GM21723 (cell line): ENCODE measurements at regions not wholly inside any gene's neighbourhood (a gene's known extent, or its start where the extent isn't known, plus 50 kb on each side); places are given as distances from the start of the nearest gene placed in this dataset.
"Not testable (repeated sequence)": the region's sequence is repeated elsewhere in the genome, so short reads cannot be mapped to it uniquely, and the experiment has no call there.

Experiments
- ATAC-seq: cut with Tn5 transposase; IDR thresholded peaks from one replicate; pipeline ENCODE4 v1.9.1; 2021; ENCODE audit warnings: mild to moderate bottlenecking, moderate library complexity; ENCODE audit not compliant: unreplicated experiment

DNA sequence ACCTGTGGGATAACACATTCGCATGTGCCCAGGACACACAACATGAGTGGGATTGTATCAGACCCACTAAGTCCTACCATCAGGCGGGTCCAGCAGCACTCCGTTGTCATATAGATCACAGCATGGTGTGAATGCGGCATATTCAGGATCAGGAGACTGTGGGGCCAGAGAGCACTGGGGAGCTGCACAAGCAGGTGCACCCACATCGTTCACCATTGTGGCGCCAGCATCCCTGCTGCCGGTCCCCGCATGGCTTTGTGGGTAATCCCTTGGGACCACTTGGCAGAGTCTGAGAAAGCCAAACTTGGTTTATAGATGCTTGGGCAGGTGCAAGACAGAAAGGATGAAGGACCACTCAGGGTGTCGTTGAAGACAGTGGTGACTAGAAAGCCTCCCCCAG is 201.6 kb upstream of the B3GAT1 start:
- no peak for ATAC-seq

DNA sequence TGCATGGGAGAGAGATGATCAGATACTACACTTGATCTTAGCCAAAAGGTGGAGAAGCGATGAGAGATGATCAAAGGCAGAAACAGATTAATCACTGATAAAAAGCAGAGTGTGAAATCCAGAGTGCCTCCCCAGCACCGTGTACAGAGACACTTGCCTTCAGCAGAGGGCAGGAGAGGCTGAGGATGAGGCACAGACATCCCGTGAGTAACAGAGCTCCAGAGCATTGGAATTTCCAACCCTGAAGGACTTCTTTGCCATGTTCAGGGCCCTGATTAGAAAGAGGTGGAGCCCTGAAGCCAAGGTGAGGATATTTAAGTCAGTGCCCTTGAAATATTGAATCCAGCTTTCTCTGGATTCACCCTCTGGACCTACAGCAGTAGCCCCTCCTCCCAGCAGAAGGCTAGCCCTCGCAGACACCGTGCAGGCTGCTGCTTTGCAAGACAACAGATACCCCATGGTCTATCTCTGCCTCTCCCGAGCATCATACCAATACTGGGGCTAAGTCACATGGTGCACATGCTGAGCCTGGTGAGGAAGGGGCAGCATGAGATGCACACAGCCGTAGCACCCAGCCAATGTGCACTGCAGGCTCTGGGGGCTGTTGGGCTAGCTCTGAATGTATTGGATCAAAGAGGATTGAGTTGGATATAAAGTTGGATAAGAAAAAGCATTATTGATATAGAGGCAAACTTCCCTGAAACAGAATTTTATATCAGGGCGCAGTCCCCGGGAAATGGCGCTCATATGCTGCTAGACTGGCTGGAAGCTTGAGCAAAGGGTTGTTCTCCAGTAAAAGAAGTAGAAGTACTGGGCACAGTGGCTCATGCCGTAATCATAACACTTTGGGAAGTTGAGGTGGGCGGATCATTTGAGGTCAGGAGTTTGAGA is 200.3 kb upstream of the B3GAT1 start:
- ATAC-seq = no peak

DNA sequence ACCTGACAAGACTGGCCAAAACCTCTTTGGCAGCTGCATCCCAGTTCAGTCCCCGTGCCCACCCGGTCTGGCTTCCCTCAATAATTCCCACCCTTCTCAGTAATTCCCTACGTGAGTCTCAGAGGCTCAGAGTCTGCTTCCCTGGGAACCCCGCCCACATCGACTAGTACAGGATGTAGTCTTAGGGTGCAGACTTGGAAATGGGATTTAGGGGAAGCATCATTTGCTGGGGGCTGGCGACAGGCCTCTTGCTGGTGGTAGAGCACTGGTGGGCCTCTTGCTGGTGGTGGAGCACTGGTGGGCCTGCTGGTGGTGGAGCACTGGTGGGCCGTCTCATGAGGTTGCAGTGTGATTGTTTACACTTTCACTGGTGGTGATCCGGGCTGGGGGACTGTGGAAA is 199.5 kb upstream of the B3GAT1 start:
- ATAC-seq = no peak

DNA sequence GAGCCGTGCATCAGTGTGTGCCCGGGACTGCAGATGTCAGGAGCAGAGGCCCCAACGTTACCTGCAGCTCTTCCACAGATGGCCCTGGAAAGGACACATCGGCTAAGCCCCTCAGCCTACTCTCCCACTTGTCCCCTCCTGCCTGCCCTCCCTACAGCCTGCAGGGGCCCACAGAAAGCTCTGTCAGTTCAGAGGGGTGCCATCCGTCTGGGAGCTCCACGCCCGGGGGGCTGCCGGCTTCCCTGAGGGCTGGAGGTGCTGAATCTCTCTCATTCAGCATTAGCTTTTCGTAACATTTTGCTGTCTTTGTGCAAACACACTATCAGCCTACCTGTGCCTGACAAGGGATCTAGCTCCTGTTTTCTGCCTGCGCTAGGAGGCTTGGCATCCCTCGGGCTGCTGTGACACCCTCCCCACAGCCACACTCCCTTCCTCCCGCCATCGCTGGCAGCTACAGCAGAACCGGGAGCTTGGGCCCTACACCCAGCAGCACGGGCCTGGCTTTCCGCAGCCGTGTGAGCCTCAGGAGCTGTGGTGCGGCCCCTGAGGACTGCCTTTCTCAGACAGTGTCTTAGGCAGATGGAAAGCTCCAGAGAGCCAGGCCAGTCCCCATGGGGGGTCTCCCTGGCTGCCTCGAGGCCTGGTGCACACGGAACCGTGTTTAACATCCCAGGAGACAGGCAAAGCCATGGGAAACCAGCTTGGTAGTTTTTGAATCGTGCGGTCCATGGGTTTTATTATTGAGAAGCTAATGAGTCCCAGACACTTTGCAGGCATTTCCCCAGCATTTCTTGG is 198.3 kb upstream of the B3GAT1 start:
- ATAC-seq = no peak

DNA sequence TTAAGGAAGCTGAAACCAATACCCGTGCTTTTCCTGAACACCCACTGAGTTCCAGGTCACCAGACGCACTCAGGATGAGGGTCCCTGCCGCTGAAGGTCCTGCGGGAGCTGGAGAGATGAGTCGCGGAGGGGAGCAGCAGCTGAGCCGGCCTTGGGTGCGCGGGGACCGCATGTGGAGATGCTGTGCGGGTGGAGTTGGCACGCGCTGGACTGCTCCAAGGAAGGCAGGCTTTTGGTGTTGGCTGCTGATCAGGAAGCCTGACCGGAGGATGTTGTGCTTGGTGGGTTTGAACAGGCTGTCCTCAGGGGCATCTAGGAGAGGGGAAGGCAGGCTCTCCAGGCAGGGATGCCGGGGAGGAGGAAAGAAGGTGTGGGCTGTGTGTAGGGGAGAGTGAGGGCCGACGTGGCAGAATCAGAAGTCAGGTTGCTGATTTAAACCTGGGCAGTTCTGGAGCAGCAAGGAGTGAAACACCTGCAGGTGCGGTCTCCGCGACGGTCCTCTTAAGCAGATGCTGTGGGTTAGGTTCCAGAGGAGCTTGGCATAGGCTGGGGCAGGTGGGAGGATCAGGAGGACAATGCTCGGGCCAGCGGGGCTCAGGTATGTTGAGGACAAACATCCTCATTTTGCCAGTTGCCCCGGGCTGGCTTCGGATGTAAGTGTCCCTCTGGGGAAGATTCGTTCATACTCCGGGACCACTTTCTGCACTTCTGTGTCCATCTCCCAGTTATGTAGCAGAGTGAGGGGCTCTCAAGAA is 197.5 kb upstream of the B3GAT1 start:
- ATAC-seq = no peak

DNA sequence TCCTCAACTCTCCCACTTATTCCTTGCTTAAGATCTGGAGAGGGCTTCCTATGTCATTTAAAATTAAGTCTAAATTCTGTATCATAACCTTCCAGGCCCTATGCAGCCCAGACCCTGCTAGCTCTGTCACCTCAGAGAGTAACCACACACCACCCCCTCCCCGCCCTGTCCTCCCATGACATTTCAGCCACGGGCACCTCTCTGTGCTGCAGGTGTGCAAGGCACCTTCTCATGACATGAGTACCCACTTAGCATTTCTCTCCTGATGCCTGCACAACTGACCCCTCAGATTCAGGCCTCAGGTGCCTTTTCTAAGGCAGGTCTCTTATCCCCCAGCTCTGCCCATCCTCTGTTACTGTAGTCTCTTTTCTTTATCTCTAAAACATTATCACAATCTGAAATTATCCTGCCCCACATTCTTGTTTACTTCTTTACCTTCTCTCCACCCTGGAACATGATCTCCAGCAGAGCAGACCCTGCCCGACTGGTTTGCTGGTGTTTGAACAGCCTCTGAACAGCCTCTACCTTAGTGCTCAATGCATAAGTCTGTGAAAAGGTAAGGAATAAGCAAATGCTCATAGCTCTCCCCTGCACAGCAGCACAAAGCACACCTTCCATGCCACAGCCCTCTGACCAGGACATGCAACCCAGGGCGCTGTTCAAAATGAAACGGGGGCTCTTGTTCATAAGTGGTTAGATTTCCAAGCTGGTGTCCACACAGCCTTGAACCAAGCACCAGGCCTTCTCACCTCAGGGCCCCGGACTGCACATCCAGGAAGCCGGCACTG is 196.1 kb upstream of the B3GAT1 start:
- no peak for ATAC-seq

DNA sequence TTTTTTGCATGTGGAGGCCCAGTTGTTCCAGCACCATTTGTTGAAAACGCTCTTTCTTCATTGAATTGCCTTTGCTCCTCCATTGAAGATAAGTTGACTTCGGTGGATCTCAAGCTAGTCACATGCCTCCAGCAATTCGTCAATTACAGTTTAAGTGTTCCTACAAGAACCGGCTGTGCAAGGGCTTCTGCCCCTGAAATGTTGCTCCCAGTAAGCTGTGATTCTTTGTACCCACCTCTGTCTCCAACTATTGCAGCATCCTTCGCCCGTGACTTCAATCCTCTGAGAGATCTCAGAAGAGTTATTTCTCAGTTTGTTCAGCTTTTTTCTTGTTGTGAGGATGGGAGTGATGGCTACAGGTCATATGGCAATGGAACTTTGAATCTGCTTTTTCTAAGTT is 194.2 kb upstream of the B3GAT1 start:
- no peak for ATAC-seq

DNA sequence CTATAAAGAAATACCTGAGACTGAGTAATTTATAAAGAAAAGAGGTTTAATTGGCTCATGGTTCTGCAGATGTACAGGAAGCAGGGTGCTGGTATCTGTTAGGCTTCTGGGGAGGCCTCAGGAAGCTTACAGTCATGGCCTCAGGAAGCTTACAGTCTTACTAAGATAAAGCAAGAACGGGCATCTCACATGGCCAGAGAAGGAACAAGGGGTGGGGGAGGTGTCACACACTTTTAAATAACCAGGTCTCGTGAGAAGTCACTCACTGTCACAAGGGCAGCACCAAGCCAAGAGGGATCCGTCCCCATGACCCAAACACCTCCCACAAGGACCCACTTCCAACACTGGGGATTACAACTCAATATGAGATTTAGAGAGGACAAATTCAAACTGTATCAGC is 192.8 kb upstream of the B3GAT1 start:
- ATAC-seq = no peak

DNA sequence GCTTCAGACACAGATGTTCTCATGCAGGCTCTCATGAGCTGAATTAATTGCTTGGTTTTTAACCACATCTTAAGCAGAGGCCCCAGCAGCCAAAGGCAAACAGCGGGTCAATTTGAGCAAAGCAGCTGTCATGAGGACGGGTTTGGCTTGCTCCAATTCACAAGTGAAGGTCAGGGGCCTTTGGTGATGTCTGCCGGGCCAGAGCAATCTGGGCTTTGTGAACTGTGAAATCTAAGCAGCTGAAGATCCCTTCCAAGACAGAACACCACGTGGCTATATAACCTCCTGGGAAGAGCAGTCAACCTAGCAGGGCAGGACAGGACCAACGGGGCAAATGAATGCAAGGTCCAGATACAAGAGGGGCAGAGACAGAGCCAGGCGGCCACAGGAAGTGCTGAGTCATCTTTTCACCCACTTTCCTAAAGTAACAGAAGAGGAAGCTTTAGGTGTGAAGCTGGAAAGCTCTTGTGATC is 187.3 kb upstream of the B3GAT1 start:
- ATAC-seq = no peak

DNA sequence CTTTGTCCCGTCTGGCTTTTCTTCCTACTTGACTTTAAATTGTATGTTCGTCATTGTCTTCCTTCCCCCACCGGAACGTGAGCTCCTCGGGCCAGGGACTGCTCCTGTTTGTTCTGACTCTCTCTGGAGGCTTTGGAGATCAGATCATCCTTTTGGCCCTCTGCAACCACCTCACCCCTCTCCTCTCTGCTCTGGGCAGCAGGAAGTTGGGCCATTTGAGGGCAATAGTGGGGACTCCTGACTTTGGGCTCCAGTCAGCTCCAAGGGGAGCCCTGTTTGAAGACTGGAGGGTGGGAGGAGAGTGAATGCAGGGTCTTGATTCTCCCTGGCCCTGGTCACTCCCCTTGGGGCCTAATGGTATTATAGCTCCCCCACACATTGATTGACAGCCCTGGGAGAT is 186.3 kb upstream of the B3GAT1 start:
- no peak for ATAC-seq

DNA sequence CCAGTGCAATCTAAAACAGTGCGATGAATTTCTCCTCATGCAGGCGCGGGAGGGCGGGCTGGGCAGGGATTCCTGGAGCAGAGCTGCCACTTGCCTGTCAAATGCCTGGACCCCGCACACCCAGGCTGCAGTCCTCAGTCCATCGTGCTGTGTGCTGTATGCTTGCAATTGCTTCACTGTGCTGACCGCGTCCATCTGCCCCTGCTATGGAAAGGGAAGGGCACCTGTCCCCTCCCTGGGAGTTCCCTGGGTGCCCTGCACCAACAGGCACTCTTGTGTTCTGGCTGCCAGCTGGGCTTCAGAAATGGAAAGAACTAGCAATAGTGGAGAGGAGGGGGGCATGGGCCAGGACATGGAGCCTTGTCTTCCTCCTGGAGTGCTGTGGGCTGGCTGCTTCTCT is 185.4 kb upstream of the B3GAT1 start:
- no peak for ATAC-seq

DNA sequence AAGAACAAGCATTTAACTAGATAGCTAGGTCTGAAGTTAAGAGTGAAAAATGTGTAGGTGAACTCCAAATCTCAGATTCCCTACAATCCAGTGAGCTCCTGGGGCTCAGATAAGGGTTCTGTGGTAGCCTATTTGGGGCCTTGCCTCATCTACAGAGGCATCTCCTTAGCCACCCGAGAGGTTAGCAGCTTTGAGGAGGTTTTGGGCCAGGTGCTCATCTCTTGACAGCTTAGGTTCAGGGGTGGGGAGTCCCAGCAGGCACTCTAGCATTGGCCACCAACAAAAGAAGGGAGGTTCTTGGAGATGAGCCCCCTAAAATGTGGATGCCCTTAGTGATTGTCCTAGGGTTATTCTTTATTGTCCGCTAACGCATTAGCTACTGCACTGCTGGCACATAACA is 184.4 kb upstream of the B3GAT1 start:
- ATAC-seq = no peak

DNA sequence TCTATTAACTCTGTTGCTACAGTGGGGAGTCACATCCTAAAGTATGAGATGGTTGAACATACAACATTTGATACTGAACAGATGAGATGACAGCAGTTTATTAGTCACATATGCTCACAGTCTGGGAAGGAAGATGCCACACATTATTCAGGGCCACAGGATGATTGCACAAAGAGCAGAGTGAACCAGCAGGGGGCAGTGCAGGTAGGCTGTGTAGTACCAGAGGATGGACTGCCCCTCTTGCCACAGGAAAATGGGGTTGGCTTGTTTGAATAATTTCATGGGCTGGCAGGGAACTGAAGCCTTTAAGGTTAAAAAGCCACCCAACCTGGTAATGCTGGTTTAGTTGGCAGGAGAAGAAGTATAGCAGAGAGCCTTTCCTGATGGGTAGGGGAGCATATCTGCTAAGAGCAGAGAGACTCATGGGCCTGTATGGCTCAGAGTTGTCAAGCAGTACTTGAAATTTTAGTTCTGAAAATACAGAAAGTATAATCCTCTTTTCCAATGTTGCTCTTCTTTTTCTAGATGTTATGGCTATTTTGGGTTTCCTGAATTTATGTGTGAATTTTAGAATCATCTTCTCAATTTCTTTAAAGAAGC is 180.4 kb upstream of the B3GAT1 start:
- peak; percentile 57 for ATAC-seq

DNA sequence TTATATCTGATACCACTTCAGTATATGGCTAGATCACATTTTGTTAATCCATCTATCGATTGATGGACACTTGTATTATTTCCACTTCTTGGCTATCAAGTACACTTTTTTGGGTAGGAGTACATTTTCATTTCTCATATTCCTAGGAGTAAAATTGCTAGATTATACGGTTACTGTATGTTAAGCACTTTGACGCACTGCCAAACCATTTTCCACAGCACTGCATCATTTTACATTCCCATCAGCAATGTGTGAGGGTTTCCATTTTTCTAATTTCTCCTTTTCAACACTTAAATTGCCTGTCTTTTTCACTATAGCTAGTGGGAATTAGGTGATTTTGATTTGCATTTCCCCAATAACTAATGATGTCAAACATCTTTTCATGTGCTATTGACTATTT is 179.3 kb upstream of the B3GAT1 start:
- no peak for ATAC-seq

DNA sequence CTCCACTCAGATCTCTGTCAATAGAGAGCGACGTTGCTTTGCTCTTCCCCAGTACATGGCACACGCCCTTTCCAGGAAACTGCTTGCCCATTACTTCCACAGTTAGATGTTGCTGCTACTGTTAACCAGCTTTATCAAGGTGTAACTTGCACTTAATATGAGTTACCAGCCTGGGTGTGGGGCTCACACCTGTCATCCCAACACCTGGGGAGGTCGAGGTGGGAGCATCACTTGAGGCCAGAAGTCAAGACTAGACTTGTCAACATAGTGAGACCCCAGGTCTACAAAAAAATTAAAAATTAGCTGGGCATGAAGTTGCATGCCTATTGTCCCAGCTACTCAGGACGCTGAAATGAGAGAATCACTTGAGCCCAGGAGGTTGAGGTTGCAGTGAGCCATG is 177.1 kb upstream of the B3GAT1 start:
- no peak for ATAC-seq

DNA sequence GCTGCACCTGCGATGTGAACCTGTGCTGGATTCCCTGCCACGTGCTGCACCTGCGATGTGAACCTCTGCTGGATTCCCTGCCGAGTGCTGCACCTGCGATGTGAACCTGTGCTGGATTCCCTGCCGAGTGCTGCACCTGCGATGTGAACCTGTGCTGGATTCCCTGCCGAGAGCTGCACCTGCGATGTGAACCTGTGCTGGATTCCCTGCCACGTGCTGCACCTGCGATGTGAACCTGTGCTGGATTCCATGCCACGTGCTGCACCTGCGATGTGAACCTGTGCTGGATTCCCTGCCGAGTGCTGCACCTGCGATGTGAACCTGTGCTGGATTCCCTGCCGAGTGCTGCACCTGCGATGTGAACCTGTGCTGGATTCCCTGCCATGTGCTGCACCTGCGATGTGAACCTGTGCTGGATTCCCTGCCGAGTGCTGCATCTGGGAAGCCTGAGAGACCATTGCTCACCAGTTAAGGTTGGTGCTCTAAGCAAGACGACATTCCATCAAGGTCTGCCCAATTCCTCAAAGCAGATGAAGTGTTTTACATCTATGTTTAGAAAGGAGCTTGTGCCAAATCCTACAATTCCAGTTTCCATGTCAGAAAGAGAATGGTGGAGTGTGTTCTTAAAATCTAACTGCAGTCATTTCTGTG is 176.5 kb upstream of the B3GAT1 start:
- ATAC-seq = not testable (repeated sequence)

DNA sequence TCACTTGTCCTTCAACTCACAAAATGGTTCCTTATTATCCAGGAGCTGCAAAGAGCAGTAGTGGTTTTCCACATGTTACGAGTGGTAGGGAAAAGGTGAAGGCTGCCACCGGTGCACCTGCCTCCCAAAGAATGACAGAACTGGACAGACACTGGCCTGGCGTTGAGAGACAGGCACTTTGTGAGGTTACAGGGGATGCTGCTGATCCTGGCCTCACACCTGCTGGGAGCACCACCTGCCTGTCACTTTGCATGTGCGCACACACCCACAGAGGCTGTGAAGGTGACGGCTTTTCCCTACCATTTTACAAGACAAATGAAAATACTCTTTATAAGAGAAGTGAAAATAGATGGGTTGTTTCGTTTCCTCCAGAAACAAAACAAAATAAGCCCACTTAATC is 175.3 kb upstream of the B3GAT1 start:
- ATAC-seq = no peak

DNA sequence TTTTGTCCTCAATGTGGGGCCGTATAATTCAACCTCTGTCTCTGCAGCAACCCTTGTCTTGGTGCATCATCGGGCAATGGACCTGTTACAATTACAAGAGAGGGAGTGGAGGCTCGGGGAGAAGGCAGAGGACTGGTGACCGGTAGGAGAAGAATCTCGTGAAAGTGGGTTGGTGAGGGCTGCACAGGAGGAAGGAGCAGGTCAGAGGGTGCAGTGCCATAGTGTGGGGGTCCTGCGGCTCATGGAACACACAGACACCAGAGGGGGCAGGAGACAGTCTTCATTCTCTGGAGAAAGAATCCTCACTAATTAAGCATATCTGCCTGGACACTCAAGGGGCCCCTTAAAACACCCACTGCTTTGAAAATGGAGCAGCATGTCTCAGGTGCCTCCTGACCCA is 174.7 kb upstream of the B3GAT1 start:
- no peak for ATAC-seq

DNA sequence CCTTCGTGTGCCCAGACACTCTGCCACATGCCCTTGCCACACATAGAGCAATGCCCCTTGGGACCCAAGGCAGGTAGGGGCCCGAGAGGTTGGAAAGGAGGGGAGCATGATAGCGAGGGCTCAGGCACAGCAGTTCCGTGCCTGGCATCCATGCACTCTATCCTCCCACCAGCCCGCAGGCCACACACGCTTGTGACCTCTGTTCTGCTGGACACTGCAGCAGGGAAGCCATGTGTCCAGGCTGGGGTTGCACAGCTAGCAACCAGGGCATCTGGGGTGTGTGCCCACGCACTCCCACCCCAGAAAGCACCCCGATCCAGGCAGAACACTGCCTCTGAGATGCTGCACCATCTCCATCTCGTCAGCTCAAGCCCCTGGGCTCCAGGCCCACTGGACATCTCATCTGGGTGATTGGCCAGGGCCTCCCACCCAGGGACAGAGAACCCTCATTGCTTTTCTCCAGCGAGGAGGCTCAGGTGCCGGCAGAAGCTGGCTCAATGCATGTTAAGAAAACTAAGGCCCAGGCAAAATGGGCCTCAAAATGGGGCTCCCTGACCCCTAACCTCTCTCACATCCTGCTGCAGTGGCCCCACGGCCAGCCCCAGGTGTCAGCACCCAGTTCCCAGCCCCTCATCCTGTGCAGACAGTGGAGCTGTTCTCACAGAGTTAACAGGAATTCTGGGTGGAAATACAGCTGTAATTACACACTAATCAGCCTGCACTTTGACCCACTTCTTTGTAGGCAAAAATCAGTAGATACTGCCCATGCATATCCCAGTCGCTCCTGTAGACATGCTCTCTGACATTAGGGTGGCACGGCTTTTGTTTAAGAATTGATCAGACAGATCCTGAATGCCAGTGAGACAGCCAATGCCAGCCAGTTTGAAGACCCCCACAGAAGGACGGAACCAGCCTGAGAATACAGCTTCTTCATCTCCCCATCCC is 173.9 kb upstream of the B3GAT1 start:
- ATAC-seq = no peak
